GM19035 (cell line): ENCODE measurements at regions not wholly inside any gene's neighbourhood (a gene's known extent, or its start where the extent isn't known, plus 50 kb on each side); places are given as distances from the start of the nearest gene placed in this dataset.
A peak's percentile ranks its signal among the peaks of the same experiment; 100 is the strongest.
"Not testable (repeated sequence)": the region's sequence is repeated elsewhere in the genome, so short reads cannot be mapped to it uniquely, and the experiment has no call there.

ENCODE experiments used
- ATAC-seq: cut with Tn5 transposase; IDR thresholded peaks from one replicate; pipeline ENCODE4 v1.9.1; 2021; ENCODE audit not compliant: unreplicated experiment

- ATAC-seq: no peak
These were observed 57.9 kb downstream of the GPR101 start for GRCh38 chrX:136975684-136976470.

GRCh38 chrX:136967966-136968365, 65.8 kb downstream of the GPR101 start:
- no peak for ATAC-seq

GRCh38 chrX:136963973-136964372, 69.8 kb downstream of the GPR101 start:
- ATAC-seq: no peak

GRCh38 chrX:136961594-136962135, 72.1 kb downstream of the GPR101 start:
- ATAC-seq: no peak

GRCh38 chrX:136954930-136955329, 74.4 kb upstream of the RBMX start:
- ATAC-seq: no peak

- ATAC-seq: peak; percentile 94
These were observed 73.6 kb upstream of the RBMX start for GRCh38 chrX:136953867-136954787.

DNA sequence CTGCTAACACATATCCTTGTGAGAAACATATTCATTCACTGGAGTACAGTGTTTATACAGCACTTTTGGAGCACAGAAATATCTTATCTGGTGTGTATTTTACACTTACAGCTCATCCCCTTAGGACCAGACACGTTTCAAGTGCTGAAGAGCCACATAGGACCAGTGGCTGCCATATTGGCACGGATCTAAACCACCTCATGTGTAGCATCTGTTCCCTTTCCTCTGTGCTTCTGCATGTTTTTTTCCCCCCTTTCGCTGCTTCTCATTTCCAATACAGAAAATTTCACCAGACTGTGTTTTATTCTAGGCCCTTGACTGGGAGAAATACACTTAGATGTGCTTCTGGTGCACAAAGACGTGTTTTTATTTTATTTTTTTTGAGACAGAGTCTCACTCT, 69.7 kb upstream of the RBMX start:
- ATAC-seq: no peak

- ATAC-seq: no peak
These were observed 61.1 kb upstream of the RBMX start for GRCh38 chrX:136941396-136942337.

GRCh38 chrX:136936183-136936549, 55.6 kb upstream of the RBMX start:
- no peak for ATAC-seq

GRCh38 chrX:136935533-136936182, 55.1 kb upstream of the RBMX start:
- ATAC-seq: peak; percentile 70

- not testable (repeated sequence) for ATAC-seq
These were observed 54.1 kb upstream of the RBMX start for GRCh38 chrX:136934652-136935051.

DNA sequence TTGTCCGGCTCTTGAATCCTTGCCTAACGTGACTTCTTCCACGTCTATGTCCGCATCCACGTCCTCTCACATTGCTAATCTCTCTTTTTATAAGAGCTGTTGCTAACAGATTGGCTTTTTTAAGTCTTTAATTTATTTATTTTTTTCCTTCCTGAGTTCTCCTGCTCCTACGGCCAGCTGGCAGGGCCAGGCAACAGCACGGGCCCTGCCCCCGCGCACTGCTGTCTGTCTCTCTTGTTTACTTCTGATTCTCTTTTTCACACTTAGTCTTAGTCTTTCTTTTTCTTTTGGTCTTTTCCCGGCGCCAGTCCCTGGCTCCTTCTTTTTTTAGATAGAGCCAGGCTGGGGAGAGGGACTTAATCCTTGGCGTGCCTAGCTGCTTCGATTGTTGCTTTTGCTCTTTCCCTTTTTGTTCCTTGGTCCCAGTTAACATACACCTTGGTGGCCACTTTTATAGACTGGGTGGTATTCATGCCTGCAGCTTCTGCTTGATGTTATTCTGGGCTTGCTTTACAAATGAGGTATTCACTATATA, 53.2 kb upstream of the RBMX start:
- ATAC-seq: no peak

GRCh38 chrX:136931661-136932060, 51.1 kb upstream of the RBMX start:
- no peak for ATAC-seq
